ENCODE measurements at regions not wholly inside any gene's neighbourhood (a gene's known extent, or its start where the extent isn't known, plus 50 kb on each side); places are given as distances from the start of the nearest gene placed in this dataset.

DNA sequence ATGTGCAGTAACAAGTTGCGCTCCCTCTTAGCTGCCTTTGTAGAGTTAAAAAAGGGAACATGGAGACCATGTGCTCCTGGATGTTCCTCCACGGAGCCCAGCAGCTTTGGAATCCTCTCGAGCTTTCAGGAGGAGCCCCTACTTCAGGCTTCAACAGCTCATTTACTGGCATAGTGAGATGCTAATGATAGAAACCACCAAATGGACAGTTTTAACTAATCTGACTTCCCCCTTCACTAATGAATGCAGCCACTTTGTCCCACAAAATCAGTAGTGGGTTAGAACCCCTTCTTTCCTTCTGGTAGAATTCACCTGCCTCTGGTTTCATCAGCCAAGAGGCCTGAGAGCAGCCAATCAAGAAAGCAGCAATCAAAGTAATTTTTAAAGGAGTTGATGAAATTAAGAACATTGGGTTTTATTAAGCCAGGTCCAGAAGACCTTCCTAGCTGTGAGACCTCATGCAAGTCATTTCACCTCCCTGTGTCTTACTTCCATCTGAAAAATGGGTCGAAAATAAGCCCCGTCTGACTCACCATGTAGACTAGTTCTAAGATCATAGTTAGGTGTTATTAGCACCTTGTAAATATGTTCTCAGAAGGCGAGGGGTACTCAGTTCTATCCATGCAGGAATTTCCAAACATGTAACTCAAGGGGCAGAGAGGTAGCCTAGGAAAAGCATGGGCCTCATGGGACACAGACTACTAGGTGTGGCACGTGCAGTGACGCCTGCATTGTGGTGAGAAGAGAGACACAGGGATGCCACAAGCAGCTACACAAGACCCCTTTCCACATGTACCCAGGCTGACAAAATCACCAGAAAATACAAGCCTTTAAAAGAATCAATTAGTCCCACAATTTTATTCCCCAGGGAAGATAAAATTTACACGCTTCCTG lies 179.7 kb upstream of the LPP start:
- TF ChIP-seq, protein P1, sequence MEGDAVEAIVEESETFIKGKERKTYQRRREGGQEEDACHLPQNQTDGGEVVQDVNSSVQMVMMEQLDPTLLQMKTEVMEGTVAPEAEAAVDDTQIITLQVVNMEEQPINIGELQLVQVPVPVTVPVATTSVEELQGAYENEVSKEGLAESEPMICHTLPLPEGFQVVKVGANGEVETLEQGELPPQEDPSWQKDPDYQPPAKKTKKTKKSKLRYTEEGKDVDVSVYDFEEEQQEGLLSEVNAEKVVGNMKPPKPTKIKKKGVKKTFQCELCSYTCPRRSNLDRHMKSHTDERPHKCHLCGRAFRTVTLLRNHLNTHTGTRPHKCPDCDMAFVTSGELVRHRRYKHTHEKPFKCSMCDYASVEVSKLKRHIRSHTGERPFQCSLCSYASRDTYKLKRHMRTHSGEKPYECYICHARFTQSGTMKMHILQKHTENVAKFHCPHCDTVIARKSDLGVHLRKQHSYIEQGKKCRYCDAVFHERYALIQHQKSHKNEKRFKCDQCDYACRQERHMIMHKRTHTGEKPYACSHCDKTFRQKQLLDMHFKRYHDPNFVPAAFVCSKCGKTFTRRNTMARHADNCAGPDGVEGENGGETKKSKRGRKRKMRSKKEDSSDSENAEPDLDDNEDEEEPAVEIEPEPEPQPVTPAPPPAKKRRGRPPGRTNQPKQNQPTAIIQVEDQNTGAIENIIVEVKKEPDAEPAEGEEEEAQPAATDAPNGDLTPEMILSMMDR (conservative IDR thresholded peaks at IDR 0.05; ENCODE audit: low read length): no peak
- no peak for TF ChIP-seq EZH2phosphoT487 (IDR thresholded peaks at IDR 0.05; ENCODE audit: borderline replicate concordance, low read depth, low read length)
